ENCODE measurements at regions not wholly inside any gene's neighbourhood (a gene's known extent, or its start where the extent isn't known, plus 50 kb on each side); places are given as distances from the start of the nearest gene placed in this dataset.

- TF ChIP-seq CTCF (IDR thresholded peaks at IDR 0.05) (no peak), POLR2A (IDR thresholded peaks at IDR 0.05) (no peak)
These were observed 143.6 kb downstream of the ADAMTS15 start for GRCh38 chr11:130592056-130592455.
